ENCODE measurements at regions not wholly inside any gene's neighbourhood (a gene's known extent, or its start where the extent isn't known, plus 50 kb on each side); places are given as distances from the start of the nearest gene placed in this dataset.

GRCh38 chr6:134739299-134740026, 210.4 kb downstream of the ALDH8A1 start:
- POLR2A ChIA-PET (ENCODE audit: partially characterized antibody): interaction anchor here (0.6 kb wide), 1 partner anchor 675 kb away, joined by 3 read pairs; no protein-coding TSS in a partner anchor
- no peak overlapping the region for H2AK5ac ChIP-seq (ENCODE audit: low read depth, low read length)
- H3K23me2 ChIP-seq (ENCODE audit: low read depth, low read length): no peaks in the 10 kb centered on the region
- no peak overlapping the region for H3K18ac ChIP-seq (ENCODE audit: extremely low read depth, low read length)
- no peak overlapping the region for H4K5ac ChIP-seq (ENCODE audit: insufficient read length, low read depth, low read length)
- no peak overlapping the region for H2BK15ac ChIP-seq (ENCODE audit: low read length)
- H2BK120ac ChIP-seq (replicated peaks; ENCODE audit: low read depth, low read length): no peak overlapping the region
- CTCF ChIA-PET (ENCODE audit: partially characterized antibody): interaction anchor here (0.9 to 1.4 kb wide), 5 partner anchors 12 to 200 kb away, joined by 3 to 5 read pairs (median 4); no protein-coding TSS in a partner anchor
- no peaks in the 10 kb centered on the region for H4K20me1 ChIP-seq (replicated peaks in 1 of 2; ENCODE audit: control insufficient read depth in 1 of 2, insufficient read depth in 2 of 2, low read length in 2 of 2)
- H4K8ac ChIP-seq (ENCODE audit: extremely low read depth, insufficient read depth, low read length): no peak overlapping the region
- H3K4ac ChIP-seq (replicated peaks; ENCODE audit: insufficient read length, low read depth, low read length): no peak overlapping the region
- H3K9me3 ChIP-seq (ENCODE audit: insufficient read depth in 2 of 2, low read depth in 1 of 2, low read length in 1 of 2): no peaks in the 10 kb centered on the region
- FAIRE-seq: no peak
- no peak overlapping the region for H3K9ac ChIP-seq (replicated peaks in 1 of 4; ENCODE audit: extremely low read depth in 1 of 4, low read depth in 3 of 4, low read length in 3 of 4)
- no peak overlapping the region for H3K56ac ChIP-seq (replicated peaks; ENCODE audit: insufficient read length, low read depth, low read length)
- no peak overlapping the region for H3K14ac ChIP-seq (ENCODE audit: insufficient read length)
- no peak overlapping the region for H3K4me2 ChIP-seq (ENCODE audit: insufficient read depth in 1 of 2, low read depth in 2 of 2, low read length in 2 of 2)
- no peaks in the 10 kb centered on the region for H3K4me1 ChIP-seq (replicated peaks in 1 of 4; ENCODE audit: control insufficient read depth in 3 of 4, insufficient read depth in 4 of 4, low read length in 3 of 4)
- no peak overlapping the region for H2BK5ac ChIP-seq (ENCODE audit: low read depth, low read length)
- no peak for DNase-seq (ENCODE audit: low read depth in 1 of 2, low spot score in 2 of 2)
- H2BK12ac ChIP-seq (ENCODE audit: low read depth, low read length): no peak overlapping the region
- no peak overlapping the region for H2BK20ac ChIP-seq (ENCODE audit: low read length)
- H3K27me3 ChIP-seq (replicated peaks in 1 of 4; ENCODE audit: control insufficient read depth in 3 of 4, extremely low read depth in 1 of 4, insufficient read depth in 3 of 4, low read length in 3 of 4): no peaks in the 10 kb centered on the region
- 91% methylated on average over 6 of the region's 6 CpGs; no CpG with 5 or more reads in 1 of the 2 experiments for WGBS, 2 experiments (ENCODE audit: extremely low coverage in 1 of 2, insufficient coverage in 1 of 2, insufficient read length in 1 of 2, insufficient replicate concordance in 2 of 2, low coverage in 1 of 2, low lambda C conversion rate in 2 of 2, missing lambda C conversion rate in 1 of 2)
- H3K23ac ChIP-seq (ENCODE audit: insufficient read length): no peak overlapping the region
- no peaks in the 10 kb centered on the region for H3K79me1 ChIP-seq (ENCODE audit: low read depth, low read length)
- H3K27ac ChIP-seq (ENCODE audit: low read depth, low read length): no peak overlapping the region
- no peak overlapping the region for H2AFZ ChIP-seq (ENCODE audit: low read length)
- no peak overlapping the region for H3K4me3 ChIP-seq (ENCODE audit: extremely low read depth in 1 of 4, insufficient read depth in 2 of 4, low read depth in 3 of 4, low read length in 4 of 4)
- no peaks in the 10 kb centered on the region for H3K36me3 ChIP-seq (ENCODE audit: control insufficient read depth in 2 of 4, insufficient read depth in 4 of 4, low read length in 3 of 4)
- no peaks in the 10 kb centered on the region for H3K79me2 ChIP-seq (ENCODE audit: control insufficient read depth in 1 of 2, insufficient read depth in 2 of 2, low read length in 2 of 2)
- H4K91ac ChIP-seq (replicated peaks; ENCODE audit: insufficient read length, low read length): no peak overlapping the region
- TF ChIP-seq, protein P1, sequence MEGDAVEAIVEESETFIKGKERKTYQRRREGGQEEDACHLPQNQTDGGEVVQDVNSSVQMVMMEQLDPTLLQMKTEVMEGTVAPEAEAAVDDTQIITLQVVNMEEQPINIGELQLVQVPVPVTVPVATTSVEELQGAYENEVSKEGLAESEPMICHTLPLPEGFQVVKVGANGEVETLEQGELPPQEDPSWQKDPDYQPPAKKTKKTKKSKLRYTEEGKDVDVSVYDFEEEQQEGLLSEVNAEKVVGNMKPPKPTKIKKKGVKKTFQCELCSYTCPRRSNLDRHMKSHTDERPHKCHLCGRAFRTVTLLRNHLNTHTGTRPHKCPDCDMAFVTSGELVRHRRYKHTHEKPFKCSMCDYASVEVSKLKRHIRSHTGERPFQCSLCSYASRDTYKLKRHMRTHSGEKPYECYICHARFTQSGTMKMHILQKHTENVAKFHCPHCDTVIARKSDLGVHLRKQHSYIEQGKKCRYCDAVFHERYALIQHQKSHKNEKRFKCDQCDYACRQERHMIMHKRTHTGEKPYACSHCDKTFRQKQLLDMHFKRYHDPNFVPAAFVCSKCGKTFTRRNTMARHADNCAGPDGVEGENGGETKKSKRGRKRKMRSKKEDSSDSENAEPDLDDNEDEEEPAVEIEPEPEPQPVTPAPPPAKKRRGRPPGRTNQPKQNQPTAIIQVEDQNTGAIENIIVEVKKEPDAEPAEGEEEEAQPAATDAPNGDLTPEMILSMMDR (IDR thresholded peaks at IDR 0.05; ENCODE audit: control extremely low read depth in 1 of 3, insufficient read depth in 1 of 3, low read depth in 1 of 3, low read length in 3 of 3): no peak
- TF ChIP-seq POLR2A (IDR thresholded peaks at IDR 0.05; ENCODE audit: control extremely low read depth in 1 of 2, low read depth in 2 of 2, low read length in 2 of 2) (no peak), EGR1 (IDR thresholded peaks at IDR 0.05; ENCODE audit: borderline replicate concordance, low read depth, low read length) (no peak), BCL11A (IDR thresholded peaks at IDR 0.05; ENCODE audit: low read depth in 2 of 2, low read length in 2 of 2) (no peak), POLR2AphosphoS5 (IDR thresholded peaks at IDR 0.05; ENCODE audit: low read depth, low read length) (no peak), HDAC6 (IDR thresholded peaks at IDR 0.05; ENCODE audit: low read depth, low read length) (no peak), ASH2L (IDR thresholded peaks at IDR 0.05; ENCODE audit: low read length) (no peak), CTBP2 (IDR thresholded peaks at IDR 0.05; ENCODE audit: borderline replicate concordance, insufficient read depth, insufficient read length, low read length) (no peak)
- TF ChIP-seq, protein P2, sequence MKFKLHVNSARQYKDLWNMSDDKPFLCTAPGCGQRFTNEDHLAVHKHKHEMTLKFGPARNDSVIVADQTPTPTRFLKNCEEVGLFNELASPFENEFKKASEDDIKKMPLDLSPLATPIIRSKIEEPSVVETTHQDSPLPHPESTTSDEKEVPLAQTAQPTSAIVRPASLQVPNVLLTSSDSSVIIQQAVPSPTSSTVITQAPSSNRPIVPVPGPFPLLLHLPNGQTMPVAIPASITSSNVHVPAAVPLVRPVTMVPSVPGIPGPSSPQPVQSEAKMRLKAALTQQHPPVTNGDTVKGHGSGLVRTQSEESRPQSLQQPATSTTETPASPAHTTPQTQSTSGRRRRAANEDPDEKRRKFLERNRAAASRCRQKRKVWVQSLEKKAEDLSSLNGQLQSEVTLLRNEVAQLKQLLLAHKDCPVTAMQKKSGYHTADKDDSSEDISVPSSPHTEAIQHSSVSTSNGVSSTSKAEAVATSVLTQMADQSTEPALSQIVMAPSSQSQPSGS (IDR thresholded peaks at IDR 0.05; ENCODE audit: low read length): no peak
